Muscle layer of colon (tissue), 2 donors: ENCODE measurements at regions not wholly inside any gene's neighbourhood (a gene's known extent, or its start where the extent isn't known, plus 50 kb on each side); places are given as distances from the start of the nearest gene placed in this dataset.

Source experiments
- H3K27ac ChIP-seq: one replicate; pipeline ENCODE4 v1.7.0; 2013; ENCODE audit warnings: low read depth, mild to moderate bottlenecking, low read length, moderate library complexity
- H3K27me3 ChIP-seq, 2 donors: one replicate each; pipeline ENCODE4 v1.7.0; 2013; ENCODE audit warnings: low read length in 2 of 2, mild to moderate bottlenecking in 2 of 2; ENCODE audit not compliant: insufficient read depth in 2 of 2, control insufficient read depth in 1 of 2
- H3K36me3 ChIP-seq: one replicate; pipeline ENCODE4 v1.7.0; 2013; ENCODE audit warnings: mild to moderate bottlenecking, low read length; ENCODE audit not compliant: insufficient read depth
- H3K4me1 ChIP-seq: one replicate; pipeline ENCODE4 v1.7.0; 2013; ENCODE audit warnings: mild to moderate bottlenecking, low read length; ENCODE audit not compliant: insufficient read depth
- H3K4me3 ChIP-seq, 2 donors: one replicate each; pipeline ENCODE4 v1.7.0; 2013; ENCODE audit warnings: low read length in 2 of 2, low read depth in 1 of 2, mild to moderate bottlenecking in 1 of 2, moderate library complexity in 1 of 2
- H3K9ac ChIP-seq: one replicate; pipeline ENCODE4 v1.7.0; 2013; ENCODE audit warnings: low read length
- H3K9me3 ChIP-seq: one replicate; pipeline ENCODE4 v1.7.0; 2013; ENCODE audit warnings: mild to moderate bottlenecking, low read length
- donor health status: abdominal sarcoma.
- donor health status: Adenocarcinoma of cecum.

- H3K36me3 ChIP-seq, result no peaks in the 10 kb centered on the region
- no peak overlapping the region for H3K4me3 ChIP-seq
- H3K27me3 ChIP-seq, result no peaks in the 10 kb centered on the region
- H3K4me1 ChIP-seq, result peaks cover 6% of the 10 kb centered on the region
- H3K27ac ChIP-seq, result no peak overlapping the region
- no peaks in the 10 kb centered on the region for H3K9me3 ChIP-seq
- H3K9ac ChIP-seq, result no peak overlapping the region
Observed at GRCh38 chr20:39829256-39829655, 859.8 kb downstream of the MAFB start.

GRCh38 chr20:39825950-39826349, 863.1 kb downstream of the MAFB start:
- Histone ChIP-seq H3K9me3 (no peaks in the 10 kb centered on the region), H3K4me1 (peaks cover 28% of the 10 kb centered on the region), H3K4me3 (no peak overlapping the region), H3K27ac (no peak overlapping the region), H3K27me3 (no peaks in the 10 kb centered on the region), H3K36me3 (no peaks in the 10 kb centered on the region), H3K9ac (no peak overlapping the region)

GRCh38 chr20:39825524-39825923, 863.4 kb downstream of the DHX35 start:
- Histone ChIP-seq H3K9me3 (no peaks in the 10 kb centered on the region), H3K27ac (no peak overlapping the region)

GRCh38 chr20:39823224-39823623, 861.1 kb downstream of the DHX35 start:
- Histone ChIP-seq H3K9ac (no peak overlapping the region), H3K27me3 (no peaks in the 10 kb centered on the region), H3K27ac (peak overlapping the region; percentile 38), H3K9me3 (no peaks in the 10 kb centered on the region), H3K36me3 (no peaks in the 10 kb centered on the region), H3K4me1 (peaks cover 28% of the 10 kb centered on the region), H3K4me3 (no peak overlapping the region)

More at GRCh38 chr20:39825524-39825923, 863.4 kb downstream of the DHX35 start:
- Histone ChIP-seq H3K27me3 (no peaks in the 10 kb centered on the region), H3K4me1 (peaks cover 28% of the 10 kb centered on the region), H3K4me3 (no peak overlapping the region), H3K9ac (no peak overlapping the region), H3K36me3 (no peaks in the 10 kb centered on the region)

- Histone ChIP-seq H3K27ac (peak overlapping the region; percentile 38), H3K4me1 (peaks cover 28% of the 10 kb centered on the region), H3K9ac (no peak overlapping the region), H3K9me3 (no peaks in the 10 kb centered on the region), H3K36me3 (no peaks in the 10 kb centered on the region), H3K4me3 (no peak overlapping the region), H3K27me3 (no peaks in the 10 kb centered on the region)
Observed at GRCh38 chr20:39822667-39823066, 860.5 kb downstream of the DHX35 start.

- H3K9me3 ChIP-seq, result no peaks in the 10 kb centered on the region
- no peaks in the 10 kb centered on the region for H3K4me1 ChIP-seq
- H3K27ac ChIP-seq, result no peak overlapping the region
- no peak overlapping the region for H3K4me3 ChIP-seq
- no peaks in the 10 kb centered on the region for H3K27me3 ChIP-seq
- H3K36me3 ChIP-seq, result no peaks in the 10 kb centered on the region
- no peak overlapping the region for H3K9ac ChIP-seq
Observed at GRCh38 chr20:39813190-39813829, 851.2 kb downstream of the DHX35 start.

GRCh38 chr20:39812116-39812515, 850.0 kb downstream of the DHX35 start:
- Histone ChIP-seq H3K9ac (no peak overlapping the region), H3K9me3 (no peaks in the 10 kb centered on the region), H3K36me3 (no peaks in the 10 kb centered on the region), H3K4me1 (no peaks in the 10 kb centered on the region), H3K27me3 (no peaks in the 10 kb centered on the region), H3K27ac (no peak overlapping the region), H3K4me3 (no peak overlapping the region)

GRCh38 chr20:39810309-39810708, 848.2 kb downstream of the DHX35 start:
- Histone ChIP-seq H3K9me3 (no peaks in the 10 kb centered on the region), H3K4me3 (no peak overlapping the region), H3K9ac (no peak overlapping the region), H3K4me1 (no peaks in the 10 kb centered on the region), H3K27me3 (no peaks in the 10 kb centered on the region), H3K36me3 (no peaks in the 10 kb centered on the region), H3K27ac (no peak overlapping the region)

GRCh38 chr20:39808613-39809012, 846.5 kb downstream of the DHX35 start:
- Histone ChIP-seq H3K27ac (no peak overlapping the region), H3K9ac (no peak overlapping the region), H3K9me3 (no peaks in the 10 kb centered on the region), H3K4me3 (no peak overlapping the region), H3K27me3 (no peaks in the 10 kb centered on the region), H3K36me3 (no peaks in the 10 kb centered on the region), H3K4me1 (no peaks in the 10 kb centered on the region)

- H3K27ac ChIP-seq, result no peak overlapping the region
- H3K4me1 ChIP-seq, result peaks cover 13% of the 10 kb centered on the region
- H3K27me3 ChIP-seq, result no peaks in the 10 kb centered on the region
- no peak overlapping the region for H3K9ac ChIP-seq
- no peak overlapping the region for H3K4me3 ChIP-seq
- H3K36me3 ChIP-seq, result no peaks in the 10 kb centered on the region
- no peaks in the 10 kb centered on the region for H3K9me3 ChIP-seq
Observed at GRCh38 chr20:39800548-39800947, 838.4 kb downstream of the DHX35 start.

GRCh38 chr20:39800111-39800510, 838.0 kb downstream of the DHX35 start:
- H3K27ac ChIP-seq, result no peak overlapping the region
- H3K27me3 ChIP-seq, result no peaks in the 10 kb centered on the region
- no peak overlapping the region for H3K4me3 ChIP-seq
- no peak overlapping the region for H3K9ac ChIP-seq
- peaks cover 17% of the 10 kb centered on the region for H3K4me1 ChIP-seq
- H3K36me3 ChIP-seq, result no peaks in the 10 kb centered on the region
- no peaks in the 10 kb centered on the region for H3K9me3 ChIP-seq

GRCh38 chr20:39799366-39799965, 837.3 kb downstream of the DHX35 start:
- no peak overlapping the region for H3K9ac ChIP-seq
- H3K4me3 ChIP-seq, result no peak overlapping the region
- H3K36me3 ChIP-seq, result no peaks in the 10 kb centered on the region
- H3K27me3 ChIP-seq, result no peaks in the 10 kb centered on the region
- no peaks in the 10 kb centered on the region for H3K9me3 ChIP-seq
- H3K4me1 ChIP-seq, result peaks cover 19% of the 10 kb centered on the region
- H3K27ac ChIP-seq, result no peak overlapping the region
